Liver (tissue), 8 donors: ENCODE measurements at regions not wholly inside any gene's neighbourhood (a gene's known extent, or its start where the extent isn't known, plus 50 kb on each side); places are given as distances from the start of the nearest gene placed in this dataset.

Experiments used
- DNase-seq: peaks from one replicate; pipeline ENCODE4 v3.0.0-alpha.2; 2017; ENCODE audit warnings: low spot score
- H3K27ac ChIP-seq, 2 donors: one replicate each; pipeline ENCODE4 v1.7.0; 2013; ENCODE audit warnings: inconsistent platforms in 2 of 2, low read length in 2 of 2, control low read depth in 1 of 2, low read depth in 1 of 2, mild to moderate bottlenecking in 1 of 2
- H3K27me3 ChIP-seq, 4 donors: one replicate each; pipeline versions ENCODE4 v1.6.1 to v1.7.0; 2013; ENCODE audit warnings: low read length in 3 of 4, inconsistent platforms in 1 of 4, mild to moderate bottlenecking in 1 of 4, moderate library complexity in 1 of 4; ENCODE audit not compliant: control insufficient read depth in 4 of 4, insufficient read depth in 4 of 4
- H3K36me3 ChIP-seq, 4 donors: one replicate each; pipeline versions ENCODE4 v1.6.1 to v1.7.0; 2013; ENCODE audit warnings: low read length in 3 of 4, mild to moderate bottlenecking in 3 of 4, low read depth in 1 of 4, moderate library complexity in 1 of 4; ENCODE audit not compliant: control insufficient read depth in 4 of 4, insufficient read depth in 3 of 4
- H3K4me1 ChIP-seq, 4 donors: one replicate each; pipeline versions ENCODE4 v1.6.1 to v1.7.0; 2013; ENCODE audit warnings: low read length in 3 of 4, mild to moderate bottlenecking in 3 of 4, moderate library complexity in 1 of 4; ENCODE audit not compliant: control insufficient read depth in 4 of 4, insufficient read depth in 4 of 4
- H3K4me3 ChIP-seq, 3 donors: one replicate each; pipeline versions ENCODE4 v1.6.1 to v1.7.0; 2013; ENCODE audit warnings: low read length in 3 of 3, control low read depth in 1 of 3, low read depth in 1 of 3, mild to moderate bottlenecking in 1 of 3
- H3K9ac ChIP-seq, 2 donors: one replicate each; pipeline ENCODE4 v1.7.0; 2013; ENCODE audit warnings: low read length in 2 of 2, mild to moderate bottlenecking in 2 of 2, moderate library complexity in 2 of 2, control low read depth in 1 of 2, low read depth in 1 of 2
- H3K9me3 ChIP-seq, 4 donors: one replicate each; pipeline versions ENCODE4 v1.6.1 to v1.7.0; 2013; ENCODE audit warnings: low read length in 3 of 4; ENCODE audit not compliant: control insufficient read depth in 4 of 4
- ATF3 ChIP-seq: IDR thresholded peaks from 2 replicates; pipeline ENCODE4 v1.6.1; 2016; ENCODE audit warnings: antibody characterized with exemption
- CTCF ChIP-seq: fragments of 150-350 bp; IDR thresholded peaks from 2 replicates; pipeline ENCODE4 v1.5.1; 2017; ENCODE audit warnings: improper control_type of control experiment, low read depth, low read length; ENCODE audit not compliant: missing input control
- EGR1 ChIP-seq, 2 donors: IDR thresholded peaks; 2 replicates each; pipeline ENCODE4 v1.6.1; 2016 to 2018; ENCODE audit warnings: antibody characterized with exemption in 2 of 2, low read depth in 2 of 2
- FOXA1 ChIP-seq: IDR thresholded peaks from 2 replicates; pipeline ENCODE4 v1.6.1; 2016; ENCODE audit warnings: antibody characterized with exemption
- FOXA2 ChIP-seq: IDR thresholded peaks from 2 replicates; pipeline ENCODE4 v1.6.1; 2016; ENCODE audit warnings: antibody characterized with exemption
- GABPA ChIP-seq, 2 donors: IDR thresholded peaks in 1 of 2; conservative IDR thresholded peaks in 1 of 2; 2 replicates each; pipeline ENCODE4 v1.6.1; 2016; ENCODE audit warnings: antibody characterized with exemption in 2 of 2, mild to moderate bottlenecking in 1 of 2, moderate library complexity in 1 of 2
- HNF4A ChIP-seq, 2 donors: conservative IDR thresholded peaks; 2 replicates each; pipeline ENCODE4 v1.6.1; 2016; ENCODE audit warnings: antibody characterized with exemption in 2 of 2, mild to moderate bottlenecking in 2 of 2
- HNF4G ChIP-seq: IDR thresholded peaks from 2 replicates; pipeline ENCODE4 v1.6.1; 2016; ENCODE audit warnings: antibody characterized with exemption
- JUND ChIP-seq, 2 donors: IDR thresholded peaks; 2 replicates each; pipeline ENCODE4 v1.6.1; 2016; ENCODE audit warnings: antibody characterized with exemption in 2 of 2
- MAX ChIP-seq: IDR thresholded peaks from 2 replicates; pipeline ENCODE4 v1.6.1; 2016; ENCODE audit warnings: antibody characterized with exemption
- NR2F2 ChIP-seq: IDR thresholded peaks from 2 replicates; pipeline ENCODE4 v1.6.1; 2016; ENCODE audit warnings: antibody characterized with exemption
- RAD21 ChIP-seq, 2 donors: IDR thresholded peaks; 2 replicates each; pipeline ENCODE4 v1.6.1; 2016; ENCODE audit warnings: antibody characterized with exemption in 2 of 2, mild to moderate bottlenecking in 2 of 2
- REST ChIP-seq: IDR thresholded peaks from 2 replicates; pipeline ENCODE4 v1.6.1; 2016; ENCODE audit warnings: antibody characterized with exemption, mild to moderate bottlenecking
- RXRA ChIP-seq, 2 donors: IDR thresholded peaks; 2 replicates each; pipeline ENCODE4 v1.6.1; 2017 to 2018; ENCODE audit warnings: antibody characterized with exemption in 2 of 2, mild to moderate bottlenecking in 1 of 2
- SP1 ChIP-seq: IDR thresholded peaks from 2 replicates; pipeline ENCODE4 v1.6.1; 2018; ENCODE audit warnings: antibody characterized with exemption, mild to moderate bottlenecking
- TAF1 ChIP-seq: conservative IDR thresholded peaks from 2 replicates; pipeline ENCODE4 v1.6.1; 2016; ENCODE audit warnings: antibody characterized with exemption, mild to moderate bottlenecking
- YY1 ChIP-seq: IDR thresholded peaks from 2 replicates; pipeline ENCODE4 v1.6.1; 2016; ENCODE audit warnings: antibody characterized with exemption, mild to moderate bottlenecking
- ZBTB33 ChIP-seq: IDR thresholded peaks from 2 replicates; pipeline ENCODE4 v1.6.1; 2016; ENCODE audit warnings: antibody characterized with exemption
- WGBS: extraction: QIAGEN DNeasy Blood & Tissue Kit; methylation state at CpG from one replicate; pipeline ENCODE4 v1.1.7; 2013; 5-methylcytosine and 5-hydroxymethylcytosine counted together
- donor health status: healthy.
- donor health status: healthy.
- donor health status: healthy.
- donor health status: healthy.
- donor health status: healthy.

- Histone ChIP-seq H3K9me3 (no peaks in the 10 kb centered on the region), H3K4me1 (no peaks in the 10 kb centered on the region), H3K9ac (no peak overlapping the region), H3K27ac (no peak overlapping the region), H3K36me3 (no peaks in the 10 kb centered on the region), H3K4me3 (no peak overlapping the region), H3K27me3 (no peaks in the 10 kb centered on the region)
- TF ChIP-seq ATF3 (no peak), MAX (no peak), YY1 (no peak), FOXA2 (no peak), REST (no peak), HNF4A (conservative IDR thresholded peaks at IDR 0.05) (no peak), SP1 (no peak), NR2F2 (no peak), GABPA (IDR thresholded peaks at IDR 0.05 in 1 of 2, conservative IDR thresholded peaks at IDR 0.05 in 1 of 2) (no peak), EGR1 (IDR thresholded peaks at IDR 0.05; ENCODE audit: low read depth in 2 of 2) (no peak), TAF1 (no peak)
- DNase-seq = no peak
- WGBS = 84% methylated on average over 2 of the region's 2 CpGs
Observed at GRCh38 chr4:116824172-116824571, 261.2 kb downstream of the TRAM1L1 start.

GRCh38 chr4:116811730-116812129, 273.6 kb downstream of the TRAM1L1 start:
- no peak overlapping the region for H3K27ac ChIP-seq
- TF ChIP-seq NR2F2 (no peak), TAF1 (no peak), HNF4G (no peak), REST (no peak), RAD21 (IDR thresholded peaks at IDR 0.05) (no peak), HNF4A (conservative IDR thresholded peaks at IDR 0.05) (no peak), MAX (no peak), JUND (IDR thresholded peaks at IDR 0.05) (no peak), SP1 (no peak), RXRA (IDR thresholded peaks at IDR 0.05) (no peak), GABPA (IDR thresholded peaks at IDR 0.05 in 1 of 2, conservative IDR thresholded peaks at IDR 0.05 in 1 of 2) (no peak), FOXA1 (no peak), ZBTB33 (no peak), CTCF (no peak), ATF3 (no peak), EGR1 (IDR thresholded peaks at IDR 0.05; ENCODE audit: low read depth in 2 of 2) (no peak), FOXA2 (no peak)
- H3K9ac ChIP-seq = no peak overlapping the region
- no peaks in the 10 kb centered on the region for H3K36me3 ChIP-seq
- no peaks in the 10 kb centered on the region for H3K4me1 ChIP-seq
- no peak overlapping the region for H3K4me3 ChIP-seq
- WGBS = 55% methylated on average over 2 of the region's 2 CpGs
- DNase-seq = no peak
- no peaks in the 10 kb centered on the region for H3K9me3 ChIP-seq
- no peaks in the 10 kb centered on the region for H3K27me3 ChIP-seq
